GM23338 (cell line): ENCODE measurements at regions not wholly inside any gene's neighbourhood (a gene's known extent, or its start where the extent isn't known, plus 50 kb on each side); places are given as distances from the start of the nearest gene placed in this dataset.

Experiments
- ATAC-seq: fragments of 200-7000 bp; cut with Tn5 transposase; 3 replicates; pipeline ENCODE4 v1.9.1; 2020
- DNase-seq: peaks from one replicate; pipeline ENCODE4 v3.0.0-alpha.2; 2015; ENCODE audit warnings: low spot score
- H2AFZ ChIP-seq: fragments of 200-600 bp; sonication (generic); 2 replicates; pipeline ENCODE4 v1.8.0; 2016; ENCODE audit warnings: antibody characterized with exemption, mild to moderate bottlenecking, moderate library complexity
- H3F3A ChIP-seq: fragments of 200-600 bp; sonication (generic); replicated peaks from 2 replicates; pipeline ENCODE4 v1.8.0; 2017; ENCODE audit warnings: antibody characterized with exemption, mixed run types, low read depth
- H3K27ac ChIP-seq: fragments of 200-600 bp; sonication (generic); 2 replicates; pipeline ENCODE4 v1.6.1; 2016; ENCODE audit warnings: low read depth
- H3K27me3 ChIP-seq: fragments of 200-600 bp; sonication (generic); 2 replicates; pipeline ENCODE4 v1.8.0; 2016; ENCODE audit warnings: mild to moderate bottlenecking, mixed run types, moderate library complexity; ENCODE audit not compliant: insufficient read depth
- H3K36me3 ChIP-seq: fragments of 200-600 bp; sonication (generic); 2 replicates; pipeline ENCODE4 v1.8.0; 2016; ENCODE audit warnings: mild to moderate bottlenecking; ENCODE audit not compliant: insufficient read depth
- H3K4me1 ChIP-seq: fragments of 200-600 bp; sonication (generic); 2 replicates; pipeline ENCODE4 v1.8.0; 2016; ENCODE audit warnings: mild to moderate bottlenecking, moderate library complexity; ENCODE audit not compliant: insufficient read depth
- H3K4me2 ChIP-seq: fragments of 200-600 bp; sonication (generic); 2 replicates; pipeline ENCODE4 v1.7.1; 2017; ENCODE audit warnings: mixed run types
- H3K4me3 ChIP-seq: fragments of 200-600 bp; sonication (generic); 2 replicates; pipeline ENCODE4 v1.6.1; 2016; ENCODE audit warnings: mixed run types
- H3K79me2 ChIP-seq: fragments of 200-600 bp; sonication (generic); replicated peaks from 2 replicates; pipeline ENCODE4 v1.8.0; 2017; ENCODE audit warnings: mild to moderate bottlenecking; ENCODE audit not compliant: insufficient read depth
- H3K9me2 ChIP-seq: fragments of 200-600 bp; sonication (generic); 2 replicates; pipeline ENCODE4 v1.8.0; 2017; ENCODE audit not compliant: insufficient read depth
- H4K20me1 ChIP-seq: fragments of 200-600 bp; sonication (generic); replicated peaks from 2 replicates; pipeline ENCODE4 v1.8.0; 2017; ENCODE audit warnings: mild to moderate bottlenecking; ENCODE audit not compliant: insufficient read depth
- H3K27ac Mint-ChIP-seq: 2 replicates; pipeline ENCODE4 v1.8.0; 2020; ENCODE audit warnings: inconsistent platforms, mild to moderate bottlenecking, moderate library complexity, mixed read lengths
- H3K27me3 Mint-ChIP-seq: 3 replicates; pipeline ENCODE4 v1.8.0; 2022; ENCODE audit warnings: low read depth, mild to moderate bottlenecking, moderate library complexity, mixed read lengths, inconsistent platforms; ENCODE audit not compliant: insufficient read depth, poor library complexity
- H3K36me3 Mint-ChIP-seq: 3 replicates; pipeline ENCODE4 v1.8.0; 2021; ENCODE audit warnings: low read depth, mild to moderate bottlenecking, inconsistent platforms, moderate library complexity, mixed read lengths
- H3K4me1 Mint-ChIP-seq: 3 replicates; pipeline ENCODE4 v1.8.0; 2020; ENCODE audit warnings: mild to moderate bottlenecking, inconsistent platforms, mixed read lengths
- H3K4me3 Mint-ChIP-seq: 3 replicates; pipeline ENCODE4 v1.8.0; 2021; ENCODE audit warnings: moderate library complexity, mild to moderate bottlenecking, inconsistent platforms, mixed read lengths
- H3K9me3 Mint-ChIP-seq: 3 replicates; pipeline ENCODE4 v1.8.0; 2020; ENCODE audit warnings: moderate library complexity, mild to moderate bottlenecking, inconsistent platforms, mixed read lengths
- CREB1 ChIP-seq: fragments of 250-450 bp; sonication (Bioruptor Pico); IDR thresholded peaks from 2 replicates; pipeline ENCODE4 v1.5.0; 2020; ENCODE audit warnings: low read depth, mild to moderate bottlenecking, moderate library complexity
- CTCF ChIP-seq, 2 experiments: fragments of 200-600 bp in 1 of 2; sonication (generic) in 1 of 2; conservative IDR thresholded peaks; 2 replicates each; pipeline versions ENCODE4 v1.5.1 to v1.6.1; 2016 to 2017; ENCODE audit warnings: antibody characterized with exemption in 2 of 2, low read depth in 2 of 2, mild to moderate bottlenecking in 2 of 2, moderate library complexity in 1 of 2
- ETS1 ChIP-seq: IDR thresholded peaks from 2 replicates; pipeline ENCODE4 v1.6.1; 2016; ENCODE audit warnings: antibody characterized with exemption
- EZH2 ChIP-seq: fragments of 200-600 bp; sonication (generic); IDR thresholded peaks from one replicate; pipeline ENCODE4 v1.8.0; 2017; ENCODE audit warnings: antibody characterized with exemption, mild to moderate bottlenecking, low read depth; ENCODE audit not compliant: unreplicated experiment
- EZH2phosphoT487 ChIP-seq: fragments of 200-600 bp; sonication (generic); IDR thresholded peaks from one replicate; pipeline ENCODE4 v1.8.1; 2018; ENCODE audit warnings: antibody characterized with exemption; ENCODE audit not compliant: unreplicated experiment
- JUNB ChIP-seq: IDR thresholded peaks from one replicate; pipeline ENCODE4 v1.6.1; 2016; ENCODE audit warnings: antibody characterized with exemption; ENCODE audit not compliant: unreplicated experiment
- NANOG ChIP-seq: IDR thresholded peaks from 2 replicates; pipeline ENCODE4 v1.6.1; 2016; ENCODE audit warnings: antibody characterized with exemption, borderline replicate concordance
- POLR2AphosphoS5 ChIP-seq: IDR thresholded peaks from 2 replicates; pipeline ENCODE4 v1.6.1; 2016; ENCODE audit warnings: antibody characterized with exemption, low read depth
- REST ChIP-seq: IDR thresholded peaks from one replicate; pipeline ENCODE4 v1.6.1; 2018; ENCODE audit warnings: antibody characterized with exemption; ENCODE audit not compliant: unreplicated experiment
- STAT1 ChIP-seq: IDR thresholded peaks from one replicate; pipeline ENCODE4 v1.6.1; 2016; ENCODE audit warnings: antibody characterized with exemption; ENCODE audit not compliant: unreplicated experiment
- ZNF114 ChIP-seq: fragments of 250-450 bp; sonication (Bioruptor Pico); IDR thresholded peaks from 2 replicates; pipeline ENCODE4 v1.5.0; 2020; ENCODE audit warnings: mild to moderate bottlenecking, moderate library complexity
- ZNF331 ChIP-seq: fragments of 250-450 bp; sonication (Bioruptor Pico); IDR thresholded peaks from 2 replicates; pipeline ENCODE4 v1.5.0; 2020; ENCODE audit warnings: low read depth, mild to moderate bottlenecking, moderate library complexity
- ZNF462 ChIP-seq: fragments of 250-450 bp; sonication (Bioruptor Pico); IDR thresholded peaks from 2 replicates; pipeline ENCODE4 v1.5.0; 2020; ENCODE audit warnings: mild to moderate bottlenecking, moderate library complexity

- Histone ChIP-seq H2AFZ (no peak overlapping the region), H3K9me2 (no peaks in the 10 kb centered on the region), H3K79me2 (no peaks in the 10 kb centered on the region), H3K4me1 (no peaks in the 10 kb centered on the region), H3K27me3 (no peaks in the 10 kb centered on the region), H4K20me1 (no peaks in the 10 kb centered on the region), H3K36me3 (peaks cover 4% of the 10 kb centered on the region; the same call in 1 of the 2 replicates), H3K4me3 (no peak overlapping the region), H3K27ac (no peak overlapping the region), H3F3A (no peaks in the 10 kb centered on the region), H3K4me2 (no peak overlapping the region)
- ATAC-seq (no peak), DNase-seq (no peak)
- Mint-ChIP-seq H3K4me3 (no peak overlapping the region), H3K9me3 (peaks cover 15% of the 10 kb centered on the region), H3K27me3 (no peaks in the 10 kb centered on the region), H3K36me3 (peaks cover 19% of the 10 kb centered on the region; the same call in 2 of the 3 replicates), H3K27ac (no peak overlapping the region), H3K4me1 (peaks cover 11% of the 10 kb centered on the region; the same call in 2 of the 3 replicates)
- TF ChIP-seq ETS1 (no peak), EZH2 (no peak), ZNF114 (CRISPR knock-in tag) (no peak), ZNF331 (CRISPR knock-in tag) (no peak), NANOG (no peak), ZNF462 (CRISPR knock-in tag) (no peak), JUNB (no peak), POLR2AphosphoS5 (no peak), CREB1 (CRISPR knock-in tag) (no peak), EZH2phosphoT487 (no peak), STAT1 (no peak), CTCF (conservative IDR thresholded peaks at IDR 0.05; ENCODE audit: low read depth in 2 of 2) (no peak), REST (no peak)
Observed at GRCh38 chr3:162992741-162993140, 1496.1 kb downstream of the OTOL1 start.
